Muscle of leg (tissue), 3 donors: ENCODE measurements at regions not wholly inside any gene's neighbourhood (a gene's known extent, or its start where the extent isn't known, plus 50 kb on each side); places are given as distances from the start of the nearest gene placed in this dataset.
A peak's percentile ranks its signal among the peaks of the same experiment; 100 is the strongest.

Experiments used
- DNase-seq: peaks from one replicate; pipeline ENCODE4 v3.0.0; 2013
- H3K27ac ChIP-seq: one replicate; pipeline ENCODE4 v1.5.1; 2013; ENCODE audit warnings: mild to moderate bottlenecking, low read length, control low read depth
- H3K27me3 ChIP-seq: one replicate; pipeline ENCODE4 v1.6.1; 2013; ENCODE audit warnings: low read length; ENCODE audit not compliant: control insufficient read depth, insufficient read depth
- H3K36me3 ChIP-seq: one replicate; pipeline ENCODE4 v1.6.1; 2013; ENCODE audit warnings: low read length; ENCODE audit not compliant: control insufficient read depth, insufficient read depth
- H3K4me1 ChIP-seq: one replicate; pipeline ENCODE4 v1.6.1; 2013; ENCODE audit warnings: low read length; ENCODE audit not compliant: control insufficient read depth, insufficient read depth
- H3K4me3 ChIP-seq: one replicate; pipeline ENCODE4 v1.5.1; 2013; ENCODE audit warnings: low read length, control low read depth
- H3K9me3 ChIP-seq: replicated peaks from 2 replicates; pipeline ENCODE4 v1.6.1; 2013; ENCODE audit warnings: low read depth, low read length; ENCODE audit not compliant: control insufficient read depth
- WGBS: methylation state at CpG from one replicate; pipeline ENCODE4 v1.1.5; 2013; ENCODE audit warnings: missing lambda C conversion rate; ENCODE audit not compliant: insufficient coverage; 5-methylcytosine and 5-hydroxymethylcytosine counted together

DNA sequence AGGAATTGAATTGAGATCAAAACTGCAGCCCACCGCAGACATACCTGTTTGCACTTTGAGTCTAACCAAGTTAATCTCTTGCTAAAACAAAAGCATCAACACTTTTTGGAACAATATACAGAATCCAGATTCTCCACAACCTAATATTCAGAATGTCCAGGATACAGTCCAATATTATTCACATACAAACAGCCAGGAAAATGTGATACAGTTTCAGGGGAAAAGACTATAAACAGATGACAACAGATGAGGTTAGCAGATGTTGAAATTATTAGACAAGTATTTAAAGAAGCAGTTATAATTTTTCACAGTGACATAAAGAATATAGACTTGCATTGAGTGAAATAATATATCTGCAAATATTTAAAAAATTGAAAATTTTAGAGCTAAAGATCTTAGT, 678.1 kb upstream of the CXADR start:
- DNase-seq, result peak; percentile 92
- 11% methylated on average over 1 of the region's 1 CpG for WGBS

DNA sequence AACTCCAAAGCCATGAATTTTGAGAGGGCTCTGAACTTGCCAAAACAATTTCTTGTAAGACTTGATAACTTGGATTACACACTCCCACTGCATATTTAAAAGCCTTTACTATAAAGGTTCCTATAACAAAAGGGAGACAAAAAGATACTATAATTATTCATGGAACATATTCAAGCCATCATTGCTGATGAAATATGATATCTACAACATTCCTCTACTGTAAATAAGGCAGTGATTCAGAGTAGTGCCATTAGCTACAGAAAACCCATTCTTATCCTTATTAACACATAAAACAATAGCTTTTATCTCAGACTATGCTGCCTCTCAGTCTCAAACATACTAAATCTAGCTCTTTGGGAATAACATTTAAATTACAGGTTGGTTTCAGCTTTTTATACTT, 675.5 kb upstream of the CXADR start:
- peak; percentile 47 for DNase-seq
- Histone ChIP-seq H3K27ac (peak overlapping the region; percentile 88), H3K4me3 (no peak overlapping the region), H3K4me1 (peaks cover 8% of the 10 kb centered on the region), H3K27me3 (no peaks in the 10 kb centered on the region), H3K9me3 (no peaks in the 10 kb centered on the region), H3K36me3 (no peaks in the 10 kb centered on the region)

More for the DNA sequence above, 678.1 kb upstream of the CXADR start:
- Histone ChIP-seq H3K27me3 (no peaks in the 10 kb centered on the region), H3K4me3 (no peak overlapping the region), H3K4me1 (peaks cover 8% of the 10 kb centered on the region), H3K36me3 (no peaks in the 10 kb centered on the region), H3K27ac (no peak overlapping the region), H3K9me3 (no peaks in the 10 kb centered on the region)

DNA sequence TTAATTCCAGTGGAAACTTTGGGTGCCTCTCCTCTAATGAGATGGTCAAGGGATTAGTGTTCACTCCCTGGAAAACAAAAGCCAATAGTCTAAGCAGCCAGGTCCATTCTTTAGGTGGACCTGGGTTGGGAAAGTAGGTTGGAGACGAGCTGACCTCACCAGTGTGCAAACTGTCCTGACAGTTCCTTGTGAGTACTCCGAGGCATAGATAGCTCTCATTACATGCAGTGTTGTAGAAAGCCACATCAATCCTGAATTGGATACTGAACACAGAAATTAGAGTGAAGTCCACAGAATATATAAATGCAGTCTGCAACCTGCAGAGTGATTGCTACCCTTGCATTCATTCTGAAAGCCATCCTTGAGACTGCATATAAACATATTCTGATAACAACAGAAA, 675.1 kb upstream of the CXADR start:
- peak overlapping the region; percentile 88 for H3K27ac ChIP-seq
- no peaks in the 10 kb centered on the region for H3K9me3 ChIP-seq
- H3K4me3 ChIP-seq, result no peak overlapping the region
- H3K27me3 ChIP-seq, result no peaks in the 10 kb centered on the region
- DNase-seq, result peak; percentile 43
- H3K36me3 ChIP-seq, result no peaks in the 10 kb centered on the region
- WGBS, result no CpG with 5 or more reads among the region's 2 CpGs
- H3K4me1 ChIP-seq, result peaks cover 8% of the 10 kb centered on the region

DNA sequence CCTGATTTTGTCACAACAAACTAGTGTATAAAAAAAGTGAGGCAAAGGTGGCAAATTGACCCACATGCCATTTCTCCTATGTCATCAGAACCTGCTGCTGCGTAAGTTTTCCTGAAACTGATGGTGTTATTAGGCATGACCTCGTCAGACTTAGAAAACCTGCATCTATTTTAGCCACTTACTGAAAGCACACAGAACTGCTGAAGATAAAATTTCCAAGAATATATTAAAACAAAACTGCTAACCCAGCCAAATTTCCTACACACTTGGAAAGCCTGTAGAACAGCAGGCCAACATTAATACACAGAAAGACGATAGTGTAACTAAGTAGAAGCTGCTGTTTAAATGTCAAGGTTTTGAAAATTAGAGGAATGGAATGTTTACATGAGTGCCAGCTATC, 674.5 kb upstream of the CXADR start:
- Histone ChIP-seq H3K27me3 (no peaks in the 10 kb centered on the region), H3K4me3 (no peak overlapping the region), H3K36me3 (no peaks in the 10 kb centered on the region), H3K9me3 (no peaks in the 10 kb centered on the region), H3K27ac (peak overlapping the region; percentile 88), H3K4me1 (peaks cover 8% of the 10 kb centered on the region)
- whole genome bisulfite sequencing, result 0% methylated on average over 1 of the region's 3 CpGs
- peak; percentile 97 for DNase-seq

DNA sequence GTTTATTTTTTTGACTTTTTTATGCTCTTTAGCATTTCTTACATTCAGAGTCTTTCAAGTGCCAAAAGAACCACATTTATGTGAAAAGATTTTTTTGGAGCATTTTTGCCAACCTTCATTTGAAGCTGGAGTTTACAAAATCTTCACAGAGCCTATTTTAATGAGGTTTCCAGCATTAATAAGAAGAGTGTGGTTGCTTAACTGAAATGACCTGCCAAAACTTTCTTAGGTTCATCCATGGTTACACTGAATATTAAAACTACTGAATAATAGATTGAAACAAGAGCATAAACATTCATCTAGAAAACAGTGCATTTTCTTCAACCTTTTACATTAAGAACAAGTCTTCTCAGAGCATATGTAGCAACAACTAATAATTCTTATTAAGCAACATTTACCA, 672.3 kb upstream of the CXADR start:
- Histone ChIP-seq H3K4me3 (no peak overlapping the region), H3K4me1 (peaks cover 8% of the 10 kb centered on the region), H3K27me3 (no peaks in the 10 kb centered on the region), H3K27ac (no peak overlapping the region), H3K9me3 (no peaks in the 10 kb centered on the region), H3K36me3 (no peaks in the 10 kb centered on the region)
- DNase-seq, result no peak

DNA sequence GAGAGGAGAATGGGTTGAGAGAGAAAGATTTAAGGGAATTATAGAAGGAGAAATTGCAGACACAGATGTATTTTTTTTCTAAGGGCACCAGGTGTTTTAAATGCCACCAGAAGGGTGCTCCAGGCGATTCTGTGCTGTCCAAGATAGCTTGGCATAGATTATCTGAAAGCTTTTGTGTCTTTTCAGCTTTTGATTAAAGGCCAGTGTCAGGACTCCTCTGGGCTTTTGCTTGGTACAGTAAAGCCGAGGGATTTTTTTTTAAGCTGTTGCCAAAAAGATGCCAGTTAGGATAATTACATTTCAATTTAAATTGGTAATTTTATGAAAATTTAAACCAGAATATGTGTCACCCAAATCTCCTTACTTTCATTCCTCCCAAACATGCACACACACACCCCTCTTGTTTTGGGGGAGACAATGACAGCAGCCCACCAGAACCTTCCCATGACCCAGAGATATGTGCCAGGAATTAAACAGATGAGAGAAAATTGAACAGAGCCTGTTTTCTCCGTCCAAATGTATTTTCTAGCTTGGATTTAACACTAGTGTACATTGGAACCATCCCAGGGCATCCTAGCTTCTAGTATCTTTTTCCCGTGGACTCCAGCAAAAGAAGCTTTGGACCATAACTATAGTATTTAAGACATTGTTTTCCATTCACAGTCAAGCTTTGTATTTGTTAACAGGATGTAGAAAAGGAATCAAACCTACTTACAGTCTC, 670.7 kb upstream of the CXADR start:
- DNase-seq, result peak; percentile 76
- no peaks in the 10 kb centered on the region for H3K27me3 ChIP-seq
- H3K4me3 ChIP-seq, result no peak overlapping the region
- peak overlapping the region; percentile 23 for H3K27ac ChIP-seq
- WGBS, result 59% methylated on average over 2 of the region's 4 CpGs
- H3K9me3 ChIP-seq, result no peaks in the 10 kb centered on the region
- H3K36me3 ChIP-seq, result no peaks in the 10 kb centered on the region
- H3K4me1 ChIP-seq, result peaks cover 8% of the 10 kb centered on the region

DNA sequence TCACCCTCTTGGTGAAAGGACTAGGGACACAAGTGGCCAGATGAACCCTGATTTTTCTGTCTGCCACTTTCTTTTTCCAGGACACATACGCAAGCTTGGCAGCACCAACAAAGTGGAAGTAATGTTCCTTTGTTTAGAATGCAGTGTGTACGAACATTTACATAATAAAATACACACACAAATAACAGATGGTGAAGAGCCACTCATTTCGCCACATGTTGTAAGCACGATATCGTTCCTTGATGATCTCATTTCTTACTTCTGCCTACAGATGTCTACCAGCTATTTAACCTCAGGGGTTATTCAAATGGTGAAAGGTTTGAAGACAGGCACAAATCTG, 670.2 kb upstream of the CXADR start:
- DNase-seq, result no peak
- no peak overlapping the region for H3K4me3 ChIP-seq

DNA sequence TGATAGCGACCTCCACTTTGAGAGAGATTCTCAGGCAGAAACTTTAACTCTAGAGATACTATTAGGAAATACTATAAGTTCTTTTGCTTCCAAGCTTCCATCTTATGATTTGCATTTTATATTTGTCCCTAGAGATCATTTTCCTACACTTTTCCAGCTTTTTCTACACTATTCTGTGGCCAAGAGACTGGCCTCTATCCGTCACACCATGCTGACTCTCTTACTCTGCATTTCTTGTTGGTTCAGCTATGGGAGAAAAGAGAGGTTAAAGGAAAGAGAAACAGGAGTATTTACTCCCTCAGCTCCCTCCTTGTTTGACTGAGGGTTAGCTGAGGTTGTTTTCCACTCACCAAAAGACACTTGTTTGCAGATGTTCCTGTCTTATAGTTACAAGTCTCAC, 665.6 kb upstream of the CXADR start:
- no peak overlapping the region for H3K4me3 ChIP-seq
- no peaks in the 10 kb centered on the region for H3K9me3 ChIP-seq
- H3K4me1 ChIP-seq, result no peaks in the 10 kb centered on the region
- no peaks in the 10 kb centered on the region for H3K27me3 ChIP-seq
- peak; percentile 80 for DNase-seq
- H3K27ac ChIP-seq, result peak overlapping the region; percentile 38
- no CpG with 5 or more reads among the region's 2 CpGs for WGBS
- H3K36me3 ChIP-seq, result no peaks in the 10 kb centered on the region

More for the DNA sequence above, 670.2 kb upstream of the CXADR start:
- no peaks in the 10 kb centered on the region for H3K36me3 ChIP-seq
- H3K4me1 ChIP-seq, result peaks cover 6% of the 10 kb centered on the region
- H3K27ac ChIP-seq, result peak overlapping the region; percentile 23
- H3K27me3 ChIP-seq, result no peaks in the 10 kb centered on the region
- no CpG with 5 or more reads among the region's 5 CpGs for WGBS
- no peaks in the 10 kb centered on the region for H3K9me3 ChIP-seq

DNA sequence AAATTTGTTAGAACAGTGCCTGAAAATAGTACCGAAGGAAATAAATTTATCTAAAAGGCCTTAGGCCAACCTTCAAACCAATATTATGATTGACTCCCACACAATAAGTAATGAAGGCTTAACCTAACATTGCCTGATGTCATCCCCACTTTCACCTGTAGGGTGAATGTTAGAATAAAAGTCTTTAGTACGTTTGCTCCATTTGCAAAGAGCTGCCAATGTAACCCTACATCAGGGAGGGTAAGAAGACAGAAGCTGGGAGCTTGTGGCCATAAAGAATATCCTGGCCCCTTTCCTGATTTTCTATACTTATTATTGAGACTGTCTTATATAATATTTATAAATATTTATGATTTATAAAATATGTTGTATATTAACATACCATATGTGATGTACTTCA, 661.8 kb upstream of the CXADR start:
- WGBS, result no CpG with 5 or more reads among the region's 2 CpGs
- no peak for DNase-seq
- no peak overlapping the region for H3K27ac ChIP-seq
- no peaks in the 10 kb centered on the region for H3K9me3 ChIP-seq
- no peaks in the 10 kb centered on the region for H3K27me3 ChIP-seq
- H3K4me1 ChIP-seq, result no peaks in the 10 kb centered on the region
- H3K4me3 ChIP-seq, result no peak overlapping the region
- no peaks in the 10 kb centered on the region for H3K36me3 ChIP-seq

DNA sequence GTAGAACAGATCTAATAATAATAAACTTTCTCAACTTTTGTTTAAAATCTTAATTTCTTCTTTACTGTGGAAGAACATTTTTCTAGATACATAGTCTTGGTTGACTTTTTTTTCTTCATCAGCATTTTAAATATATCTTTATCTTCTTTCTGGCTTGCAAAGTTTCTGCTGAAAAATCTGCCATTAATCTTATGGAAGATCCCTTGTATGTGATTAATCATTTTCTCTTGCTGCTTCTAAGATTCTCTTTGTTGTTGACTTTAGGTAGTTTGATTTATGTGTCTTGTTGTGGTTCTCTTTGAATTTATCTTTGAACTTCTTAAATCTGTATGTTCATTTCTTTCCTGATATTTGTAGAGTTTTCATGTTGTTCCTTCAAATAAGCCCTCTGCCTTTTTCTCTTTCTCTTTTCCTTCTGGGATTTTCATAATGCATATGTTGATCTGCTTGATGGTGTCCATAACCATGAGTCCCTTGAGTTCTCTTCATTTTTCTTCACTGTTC, 657.6 kb upstream of the CXADR start:
- Histone ChIP-seq H3K9me3 (no peaks in the 10 kb centered on the region), H3K36me3 (no peaks in the 10 kb centered on the region), H3K27me3 (no peaks in the 10 kb centered on the region)

DNA sequence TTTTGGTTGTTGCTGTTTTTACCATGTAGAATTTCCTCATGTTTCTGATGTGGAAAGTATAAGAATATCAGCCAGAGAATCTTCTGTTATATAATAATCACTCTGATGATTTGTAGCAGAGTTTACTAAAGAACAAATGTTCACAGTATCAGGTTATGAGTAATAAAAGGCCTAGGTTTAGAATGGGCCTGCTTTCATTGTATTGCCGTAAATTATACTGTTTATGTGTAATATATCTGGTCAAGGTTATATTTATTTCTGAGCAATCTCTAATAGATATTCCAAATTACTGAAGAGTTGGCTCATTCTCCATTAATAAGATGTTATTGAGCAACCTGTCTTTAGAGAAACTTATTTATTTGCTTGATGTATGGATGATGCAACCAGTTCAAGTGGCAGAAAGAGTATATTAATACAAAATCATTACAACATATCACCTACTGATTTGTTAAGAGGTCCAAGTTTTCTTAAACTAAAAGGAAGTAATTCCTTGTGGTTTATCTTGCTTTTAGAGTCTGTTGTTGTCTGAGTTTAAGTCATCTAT, 649.4 kb upstream of the CXADR start:
- H3K4me3 ChIP-seq, result no peak overlapping the region
- no peak for DNase-seq
- no peaks in the 10 kb centered on the region for H3K4me1 ChIP-seq
- no peaks in the 10 kb centered on the region for H3K27me3 ChIP-seq
- no CpG with 5 or more reads among the region's 1 CpG for WGBS
- H3K27ac ChIP-seq, result no peak overlapping the region
- no peaks in the 10 kb centered on the region for H3K36me3 ChIP-seq
- H3K9me3 ChIP-seq, result no peaks in the 10 kb centered on the region

More for the DNA sequence above, 657.6 kb upstream of the CXADR start:
- no peak overlapping the region for H3K4me3 ChIP-seq
- DNase-seq, result no peak
- H3K4me1 ChIP-seq, result no peaks in the 10 kb centered on the region
- no peak overlapping the region for H3K27ac ChIP-seq
